DMS53 (cell line): ENCODE measurements at regions not wholly inside any gene's neighbourhood (a gene's known extent, or its start where the extent isn't known, plus 50 kb on each side); places are given as distances from the start of the nearest gene placed in this dataset.

Experiments
- DNase-seq: peaks from one replicate; lab custom pipeline; 2025; lab: John Stamatoyannopoulos, UW

DNA sequence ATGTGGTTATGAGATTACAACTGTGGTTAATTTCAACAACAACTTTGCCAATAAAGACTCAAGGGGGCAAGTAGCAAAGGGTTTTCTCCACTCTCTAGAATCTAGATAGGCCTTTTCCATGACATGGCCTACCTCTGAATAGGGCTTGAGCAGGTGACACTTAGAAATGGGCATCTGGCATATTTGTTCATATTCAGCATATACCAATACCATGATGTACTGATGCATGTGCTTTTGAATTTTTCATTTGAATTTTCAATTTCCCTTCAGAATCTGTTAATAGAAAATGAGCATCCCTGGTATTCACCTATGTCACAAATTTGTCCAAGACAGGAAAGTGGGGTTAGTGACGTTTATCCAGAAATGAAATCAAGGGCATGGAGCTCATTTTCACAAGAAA lies 757.5 kb upstream of the NRSN1 start:
- no peak for DNase-seq

DNA sequence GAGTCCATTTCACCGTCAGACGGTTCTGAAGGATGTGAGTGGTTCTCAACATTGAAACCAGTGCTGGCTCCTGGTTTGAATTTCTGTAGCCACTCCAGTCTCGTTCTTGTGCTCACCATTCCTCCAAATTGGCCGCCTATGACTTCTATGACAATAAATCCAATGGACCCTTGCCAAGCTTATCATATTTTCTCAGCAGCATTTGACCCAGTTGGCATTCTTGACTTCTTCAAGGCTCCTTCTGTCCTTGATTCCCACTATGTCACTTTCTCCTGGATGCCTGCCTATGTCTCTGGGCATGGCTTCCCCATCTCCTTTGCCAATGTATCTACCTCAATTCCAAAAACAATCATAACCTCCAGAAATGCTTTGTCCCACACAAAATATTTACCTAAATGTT lies 756.0 kb upstream of the NRSN1 start:
- no peak for DNase-seq

DNA sequence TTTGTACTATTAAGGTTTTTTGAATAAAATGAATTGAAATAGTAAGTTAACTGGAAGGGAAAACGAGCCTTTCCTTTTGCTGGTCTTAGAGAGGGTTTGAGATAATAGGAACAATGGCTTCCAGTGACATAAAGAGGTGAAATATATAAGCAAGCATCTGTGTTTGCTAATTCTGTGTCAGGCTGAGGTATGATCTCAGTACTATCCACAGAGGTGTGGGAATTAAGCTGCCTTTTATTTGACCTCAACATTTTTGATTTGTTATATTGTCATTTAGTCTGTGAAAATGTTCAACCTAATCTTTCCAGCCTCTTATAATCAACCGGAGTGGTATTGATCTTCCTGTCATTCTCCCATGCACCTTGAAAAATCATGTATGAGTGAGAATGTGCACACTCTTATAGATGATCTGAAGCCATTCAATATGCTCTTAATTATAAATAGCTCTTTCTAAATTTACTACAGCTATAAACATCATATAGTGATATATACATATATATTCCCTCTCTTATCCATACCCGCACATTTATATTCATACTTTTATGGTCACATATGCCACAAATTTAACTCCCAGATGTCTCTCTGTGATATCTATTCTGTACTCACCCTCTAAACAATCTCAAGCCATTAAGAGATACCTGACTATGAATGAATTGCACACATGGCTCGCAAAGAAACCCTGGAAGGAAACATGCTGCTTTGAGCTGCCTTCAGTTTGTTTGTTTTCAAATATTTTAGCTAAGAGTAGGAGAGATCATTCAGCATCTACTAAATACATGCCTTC lies 754.7 kb upstream of the NRSN1 start:
- no peak for DNase-seq

DNA sequence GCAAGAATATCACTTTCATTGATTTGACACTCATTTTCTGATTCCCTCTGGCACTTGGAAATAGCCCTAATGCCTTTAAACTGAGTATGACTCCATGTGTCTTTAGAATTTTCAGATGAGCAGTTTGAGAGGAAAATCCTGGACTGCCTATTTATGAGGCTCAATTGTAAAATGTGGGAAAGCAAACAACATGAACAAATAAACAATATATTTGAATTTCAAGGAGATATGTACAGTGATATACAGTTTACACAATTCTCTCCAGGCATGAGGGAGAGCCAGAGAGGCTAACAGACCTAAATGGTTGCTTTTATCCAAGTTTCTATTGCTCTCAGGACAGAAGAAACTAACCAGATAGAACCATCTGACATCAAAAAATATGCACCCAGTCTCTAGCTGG lies 748.2 kb upstream of the NRSN1 start:
- peak; percentile 7 for DNase-seq

DNA sequence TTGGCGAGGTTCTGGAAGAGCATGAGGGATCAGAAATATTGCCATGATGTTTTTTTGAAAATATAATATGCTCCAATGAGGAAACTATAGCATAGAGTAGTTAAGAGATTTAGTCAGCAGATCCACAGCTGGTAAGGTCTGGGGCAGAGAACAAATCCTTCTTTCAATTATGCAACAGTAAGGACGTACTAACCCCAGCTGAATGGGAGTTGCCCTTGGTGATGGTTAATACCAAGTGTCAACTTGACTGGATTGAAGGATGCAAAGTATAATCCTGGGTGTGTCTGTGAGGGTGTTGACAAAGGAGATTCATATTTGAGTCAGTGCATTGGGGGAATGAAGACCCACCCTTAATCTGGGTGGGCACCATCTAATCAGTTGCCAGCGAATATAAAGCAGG lies 745.5 kb upstream of the NRSN1 start:
- no peak for DNase-seq

DNA sequence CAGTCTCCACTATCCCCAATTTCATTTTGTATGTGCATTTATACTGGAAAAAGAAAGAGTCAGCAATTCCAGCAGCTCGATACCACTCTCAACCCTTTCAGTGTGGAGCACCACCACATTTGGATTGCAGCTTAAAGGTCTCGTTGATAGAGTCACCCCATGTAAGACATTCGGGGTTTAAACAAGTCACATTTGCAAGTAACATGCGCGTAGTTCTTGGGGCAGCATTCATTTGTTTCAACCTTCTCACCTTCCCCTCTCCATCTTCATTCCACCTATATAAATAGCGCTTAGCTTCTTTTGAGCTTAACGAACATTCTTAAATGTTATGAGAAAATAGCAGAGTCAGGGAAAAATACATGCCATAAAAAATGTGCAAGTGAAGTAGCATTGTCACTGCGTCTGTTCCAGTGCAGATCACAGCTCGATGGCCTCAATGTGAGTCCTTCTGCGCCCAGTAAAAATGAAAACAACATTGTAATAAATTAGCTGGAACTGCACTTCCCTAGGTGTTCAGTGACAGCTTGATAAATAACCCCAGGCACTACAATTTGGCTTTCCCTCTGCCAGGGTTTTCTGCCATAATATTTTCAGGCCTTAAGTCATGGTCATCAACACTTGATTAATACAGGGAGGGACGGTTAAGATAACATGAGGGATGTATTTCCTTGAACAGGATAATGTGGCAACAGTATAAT lies 737.8 kb upstream of the NRSN1 start:
- no peak for DNase-seq

DNA sequence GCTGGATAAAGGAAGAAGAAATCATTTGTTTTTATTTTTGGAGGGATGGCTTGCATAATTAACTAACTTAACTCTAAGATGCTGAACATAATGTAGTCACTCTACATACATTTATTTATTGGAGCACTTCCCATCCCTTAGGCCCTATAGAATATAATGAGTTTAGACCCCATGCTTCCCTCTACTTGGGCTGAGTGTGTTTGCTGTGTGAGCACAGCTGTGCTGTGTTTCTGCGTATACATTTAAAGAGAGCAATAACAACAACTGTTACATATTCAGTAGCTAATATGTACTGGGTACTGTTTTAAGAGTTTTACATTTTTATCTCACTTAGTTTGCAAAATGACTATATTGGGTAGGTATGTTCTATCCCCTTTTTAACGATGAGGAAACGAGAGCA lies 736.6 kb upstream of the NRSN1 start:
- no peak for DNase-seq

DNA sequence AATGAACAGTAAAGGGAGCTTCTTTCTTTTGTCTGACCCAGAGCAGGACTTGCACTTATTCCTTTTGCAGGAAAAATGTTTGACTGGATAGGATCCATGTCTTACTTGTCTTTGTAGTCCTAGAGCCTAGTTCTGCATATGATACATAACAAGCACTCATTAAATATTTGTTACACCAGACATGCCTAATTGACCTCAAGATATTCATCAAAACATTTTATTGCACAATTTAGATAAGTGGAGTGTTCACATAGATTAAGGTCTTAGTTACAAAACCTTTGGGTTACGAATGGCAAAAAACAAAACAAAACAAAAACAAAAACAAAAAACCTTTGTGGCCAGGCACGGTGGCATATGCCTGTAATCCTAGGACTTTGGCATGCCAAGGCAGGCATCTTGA lies 735.8 kb upstream of the NRSN1 start:
- no peak for DNase-seq

DNA sequence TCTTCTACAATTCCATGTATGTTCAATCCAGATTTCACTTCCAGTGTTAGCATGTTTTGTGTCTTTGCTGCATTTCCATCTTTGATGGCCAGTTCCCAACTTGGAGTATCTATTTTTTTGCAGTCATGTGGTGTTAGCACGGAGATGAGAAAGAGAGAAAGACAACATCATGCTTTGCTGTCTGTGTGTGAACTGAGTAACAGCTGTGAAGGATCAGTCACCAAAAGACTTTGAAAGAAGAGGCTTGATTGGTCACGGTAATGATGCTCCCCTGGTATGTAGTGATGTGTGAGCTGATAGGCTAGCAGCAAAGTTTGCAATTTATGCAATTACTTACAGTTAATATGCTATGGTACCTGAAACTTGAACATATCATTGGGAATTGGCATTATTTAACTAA lies 731.3 kb upstream of the NRSN1 start:
- no peak for DNase-seq

DNA sequence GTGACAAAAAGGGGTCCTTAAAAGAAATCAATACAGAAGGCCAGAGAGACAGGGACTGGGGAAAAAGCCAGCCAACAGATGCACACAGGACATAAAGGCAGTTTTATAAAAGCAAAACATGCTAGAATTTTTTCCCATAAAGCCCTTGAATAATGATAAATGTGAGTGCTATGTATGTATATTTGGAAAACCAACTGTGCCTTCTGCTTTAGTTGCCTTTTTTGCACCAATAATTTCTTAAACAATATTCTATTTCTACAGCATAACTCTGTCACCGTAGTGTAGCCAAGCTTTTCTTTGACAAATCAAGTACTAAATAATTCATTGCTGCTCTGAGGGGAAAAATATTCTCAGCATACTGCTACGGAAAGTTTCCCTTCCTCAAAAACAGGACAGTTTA lies 730.6 kb upstream of the NRSN1 start:
- DNase-seq: no peak

DNA sequence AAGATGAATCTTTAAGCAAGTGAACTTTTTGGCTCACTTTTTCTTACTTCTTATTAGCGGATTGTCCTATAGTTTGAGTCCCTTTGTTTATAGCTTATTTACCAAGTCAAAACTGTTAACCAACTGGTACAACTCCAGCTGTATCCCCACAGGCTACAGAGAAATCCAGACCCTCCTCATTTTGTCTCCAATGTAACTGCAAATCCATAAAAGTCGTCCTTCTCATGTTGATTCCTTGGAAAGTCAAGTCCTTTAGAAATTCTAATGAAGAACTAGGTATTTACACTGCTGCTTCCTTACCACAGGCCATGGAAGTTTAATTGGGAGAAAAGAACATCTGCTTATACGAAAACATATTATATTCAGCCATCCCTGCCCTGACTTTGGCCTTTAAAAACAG lies 729.1 kb upstream of the NRSN1 start:
- no peak for DNase-seq

DNA sequence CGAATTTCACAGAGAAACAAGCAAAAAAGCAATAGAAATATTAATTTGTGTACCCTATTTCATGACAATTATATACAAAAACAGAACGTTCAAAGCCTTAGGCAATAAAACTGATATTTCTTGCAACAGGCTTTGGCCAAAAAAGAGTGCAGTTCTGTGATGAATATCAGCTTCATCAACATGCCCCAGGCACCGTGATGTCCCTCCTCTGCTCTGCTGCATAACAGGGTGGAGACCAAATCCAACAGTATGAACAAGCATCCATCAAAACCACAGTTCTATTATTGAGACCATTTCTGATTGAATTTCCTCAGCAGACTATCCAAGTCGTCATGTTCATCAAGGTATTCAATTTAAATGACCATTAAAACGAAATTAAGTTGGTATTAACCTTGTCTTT lies 722.6 kb upstream of the NRSN1 start:
- DNase-seq: no peak

DNA sequence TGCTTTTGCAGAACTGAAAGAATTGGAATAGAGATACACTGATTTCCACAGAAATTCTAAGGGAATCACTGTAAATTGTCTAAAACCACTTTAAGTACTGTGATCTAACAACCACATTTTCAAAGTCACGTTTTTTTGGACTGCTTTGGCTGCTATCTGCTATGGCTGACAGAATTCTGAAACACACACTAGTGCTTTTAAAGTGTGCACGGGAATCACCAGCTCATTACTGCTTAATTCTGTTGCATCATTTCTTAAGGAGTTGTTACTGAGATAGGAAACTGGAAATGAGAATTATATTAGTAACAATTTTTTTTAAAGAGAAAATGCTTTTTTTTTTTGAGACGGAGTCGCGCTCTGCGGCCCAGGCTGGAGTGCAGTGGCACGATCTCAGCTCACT lies 716.5 kb upstream of the NRSN1 start:
- DNase-seq: no peak

DNA sequence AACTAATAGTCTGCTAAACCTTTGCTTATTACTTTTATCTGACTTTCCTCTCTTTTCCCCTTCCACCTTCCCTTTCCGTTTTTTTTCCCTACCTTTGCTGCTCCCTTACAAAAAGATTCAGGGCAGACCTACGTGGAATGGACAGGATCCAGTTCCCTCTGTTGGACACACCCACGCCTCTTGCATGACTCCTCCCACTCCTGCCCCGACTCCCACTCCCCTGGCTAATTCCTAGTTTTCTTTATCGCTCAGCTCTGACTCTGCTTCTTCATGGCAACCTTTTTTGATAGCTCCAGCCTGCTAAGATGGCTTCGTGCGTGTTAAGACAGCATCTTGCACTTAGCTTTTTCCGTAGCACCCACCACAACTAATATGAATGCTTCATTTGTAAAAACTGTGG lies 715.6 kb upstream of the NRSN1 start:
- DNase-seq: no peak

DNA sequence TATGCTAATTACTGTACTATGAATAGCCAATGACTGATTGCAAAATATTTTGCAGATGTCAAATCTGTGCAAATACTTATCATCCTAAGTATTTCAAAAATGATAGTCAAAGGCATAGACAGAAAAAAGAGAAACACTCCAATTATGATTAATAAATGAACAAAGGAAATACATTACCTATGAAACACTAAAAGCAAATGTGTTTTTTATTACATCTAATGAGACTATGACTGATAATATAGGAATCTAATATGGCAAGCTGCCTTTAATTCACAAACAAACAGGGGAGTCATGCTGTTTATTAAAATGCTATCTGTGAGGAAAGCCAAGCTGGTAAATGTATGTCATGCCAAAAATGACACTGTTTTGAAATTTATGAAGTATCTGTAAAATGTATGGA lies 713.2 kb upstream of the NRSN1 start:
- no peak for DNase-seq

DNA sequence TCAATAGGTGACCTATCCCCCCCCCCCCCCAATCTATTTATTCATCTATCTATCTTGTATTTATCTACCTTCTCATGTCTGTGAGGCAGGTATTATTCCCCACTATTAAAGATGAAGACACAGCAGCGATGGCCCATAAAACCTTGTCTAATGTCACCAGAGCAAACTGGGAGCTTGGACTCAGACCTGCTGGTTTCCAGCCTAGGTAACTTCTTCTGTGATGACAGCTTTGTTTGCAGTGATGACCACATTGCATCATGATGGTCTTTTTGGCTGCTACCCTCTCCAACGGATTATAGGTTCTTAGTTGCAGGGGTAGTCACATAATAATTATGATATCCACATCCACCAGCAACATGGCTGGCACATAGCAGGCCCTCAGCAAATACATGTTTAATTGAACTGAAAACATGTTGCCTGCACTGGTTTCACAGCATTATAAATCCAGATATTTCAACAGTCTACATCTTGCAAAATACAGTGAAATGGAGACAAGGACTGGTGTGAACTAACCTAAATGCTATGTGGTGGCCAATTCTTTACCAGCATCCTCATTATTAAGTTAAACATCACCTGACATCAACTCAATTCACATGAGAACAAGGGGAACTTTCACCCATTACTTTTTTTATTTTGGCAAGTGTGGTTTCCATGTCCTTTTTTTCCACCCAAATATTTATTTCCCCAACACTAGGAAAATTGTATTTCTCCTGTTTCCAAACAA lies 712.5 kb upstream of the NRSN1 start:
- no peak for DNase-seq

DNA sequence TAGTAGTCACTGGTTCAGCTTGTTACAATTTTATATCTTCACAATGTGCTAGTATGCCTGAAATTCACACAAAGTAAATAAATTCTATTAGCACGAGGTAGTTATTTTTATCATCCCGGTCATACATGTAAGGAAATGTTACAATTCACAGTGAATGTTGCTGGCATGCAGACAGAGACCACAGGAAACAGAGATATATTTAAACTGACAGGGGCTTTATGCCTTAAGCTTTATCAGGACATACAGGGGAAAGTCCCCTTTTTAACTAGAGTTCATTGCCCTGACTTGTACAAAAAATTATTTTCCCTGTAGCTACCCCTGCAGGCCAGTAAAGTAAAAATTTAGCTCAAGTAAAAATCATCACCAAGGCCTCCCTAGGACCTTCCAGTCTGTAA lies 712.0 kb upstream of the NRSN1 start:
- DNase-seq: peak; percentile 42

DNA sequence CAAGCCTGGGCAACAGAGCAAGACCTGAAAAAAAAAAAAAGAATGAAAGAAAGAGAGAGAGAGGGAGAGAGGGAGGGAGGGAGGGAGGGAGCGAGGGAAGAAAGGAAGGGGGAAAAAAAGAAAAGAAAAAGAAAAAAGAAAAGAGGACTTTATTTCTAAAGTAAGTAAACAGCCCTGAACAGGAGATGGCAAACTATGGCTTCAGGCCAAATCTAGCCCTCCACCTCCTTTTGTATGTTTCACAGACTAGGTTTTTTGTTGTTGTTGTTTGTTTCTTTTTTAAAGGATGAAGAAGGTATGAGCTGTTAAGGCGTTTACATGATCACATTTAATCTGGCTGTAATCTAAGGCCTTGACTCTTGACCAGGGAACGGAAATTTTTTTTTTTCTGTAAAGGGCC lies 711.1 kb upstream of the NRSN1 start:
- DNase-seq: no peak

DNA sequence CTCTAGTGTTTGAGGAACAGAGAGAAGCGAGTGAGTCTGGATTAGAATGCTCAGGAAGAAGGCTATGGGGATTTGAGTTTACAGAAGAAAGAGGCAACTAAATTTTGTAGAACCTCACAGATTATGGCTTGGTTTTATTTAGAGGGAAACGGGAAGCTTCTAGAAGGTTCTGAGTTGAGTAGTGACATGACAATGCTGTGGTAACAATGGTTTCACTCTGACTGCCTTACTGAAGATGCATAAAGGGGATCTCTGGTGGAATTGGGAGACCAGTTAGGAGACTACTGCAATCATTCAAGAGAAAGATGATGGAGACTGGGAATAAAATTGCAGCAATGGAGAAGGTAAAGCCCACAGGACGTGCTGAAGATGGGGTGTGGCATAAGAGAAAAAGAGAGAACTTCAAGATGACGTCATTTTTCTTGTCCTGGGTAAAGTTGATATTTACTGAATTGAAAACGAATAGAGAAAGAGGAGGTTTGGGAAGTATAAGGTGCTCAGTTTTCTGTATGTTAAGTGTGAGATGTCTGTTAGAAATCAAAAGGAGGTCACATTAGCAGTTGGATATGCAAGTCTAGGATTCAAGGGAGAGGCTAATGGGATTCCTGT lies 710.1 kb upstream of the NRSN1 start:
- no peak for DNase-seq

DNA sequence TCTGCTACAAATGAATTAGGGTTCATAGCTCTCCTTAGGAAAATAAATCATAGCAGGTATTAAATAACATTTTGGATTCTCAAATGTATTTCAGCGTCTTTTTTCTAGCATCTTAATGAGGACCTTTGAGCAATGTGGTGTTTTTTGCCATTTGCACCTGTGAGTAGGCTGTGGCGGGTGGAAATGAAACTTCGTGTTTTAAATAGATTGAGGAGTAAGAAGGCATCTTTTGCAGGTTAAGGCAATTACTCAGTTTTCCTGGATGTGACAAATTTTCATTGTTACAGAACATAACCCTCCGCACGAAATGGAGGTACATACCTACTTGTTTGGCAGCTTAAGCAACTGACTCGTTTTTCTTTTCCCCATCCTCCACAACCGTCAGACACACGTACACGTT lies 708.9 kb upstream of the NRSN1 start:
- DNase-seq: no peak

DNA sequence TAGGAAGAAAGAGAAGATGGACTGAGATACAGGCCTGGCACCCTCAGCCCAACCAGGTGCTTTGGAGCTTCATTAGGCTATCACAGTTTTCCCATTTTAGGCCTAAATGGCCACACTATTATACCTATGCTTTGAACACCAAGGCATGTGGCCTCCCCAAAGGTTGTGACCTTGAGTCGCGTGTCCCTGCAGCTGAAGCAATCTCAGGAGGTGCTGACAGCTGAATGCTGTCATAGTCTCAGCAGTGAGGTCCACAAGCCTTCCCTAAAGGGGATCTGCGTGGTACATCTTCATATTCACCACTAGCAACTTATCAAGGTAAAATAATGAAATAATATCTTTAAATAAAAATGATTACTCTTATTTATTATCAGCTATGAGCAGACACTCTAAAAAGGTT lies 707.9 kb upstream of the NRSN1 start:
- no peak for DNase-seq

DNA sequence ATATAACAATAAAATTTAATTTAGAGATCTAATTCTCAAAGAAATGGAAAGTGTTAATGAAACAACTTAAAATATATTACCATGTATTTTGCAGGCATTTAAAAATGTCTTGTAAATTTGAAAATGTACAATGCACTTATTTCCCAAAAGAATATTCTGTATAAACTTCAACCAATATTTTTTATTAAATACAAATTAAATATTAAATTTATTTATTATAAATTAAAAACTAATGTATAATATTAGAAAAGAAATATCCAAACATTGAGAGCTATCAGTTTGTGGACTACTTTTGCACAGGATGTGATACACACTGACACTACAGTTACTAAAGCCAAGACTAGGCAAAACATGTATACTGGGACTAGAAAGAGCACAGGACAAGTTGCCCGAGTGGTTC lies 707.0 kb upstream of the NRSN1 start:
- no peak for DNase-seq
